ENCODE measurements at regions not wholly inside any gene's neighbourhood (a gene's known extent, or its start where the extent isn't known, plus 50 kb on each side); places are given as distances from the start of the nearest gene placed in this dataset.

DNA sequence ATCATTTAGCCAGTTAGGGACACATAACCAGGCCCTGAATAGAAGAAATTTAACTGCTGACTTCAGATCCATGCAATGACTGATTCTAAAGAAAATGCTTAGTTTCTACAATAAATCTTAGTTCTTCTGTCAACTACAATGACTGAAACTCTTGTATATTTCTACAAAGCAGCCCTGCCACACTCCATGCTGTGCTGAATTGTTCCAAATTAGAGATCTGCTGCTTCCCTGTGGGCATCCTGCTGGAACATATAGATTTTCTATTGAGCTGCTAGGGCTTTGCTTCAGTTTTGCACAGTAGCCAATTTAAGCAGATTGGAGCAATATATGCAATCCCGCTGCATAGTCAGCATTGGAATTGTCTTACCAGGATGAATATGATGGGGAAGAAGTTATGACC, 312.8 kb upstream of the SMIM31 start:
- no peak for DNase-seq

DNA sequence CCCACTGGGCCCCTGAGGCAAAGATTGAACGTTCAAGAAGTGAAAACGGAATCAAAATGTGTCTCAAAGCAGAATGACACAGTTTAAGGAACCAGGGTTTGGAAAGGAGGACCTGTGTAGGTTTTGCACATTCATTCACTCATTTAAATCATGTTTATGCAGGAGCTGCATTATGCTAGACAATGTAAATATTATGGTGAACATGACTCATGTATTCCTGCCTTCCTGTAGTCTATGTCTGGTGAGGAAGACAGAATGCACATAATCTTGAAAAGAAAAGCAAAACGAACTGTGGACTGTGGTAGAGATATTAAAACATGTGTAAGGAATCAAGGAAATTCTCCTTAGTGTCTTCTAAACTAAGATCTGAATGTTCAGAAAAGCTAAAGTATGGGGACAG, 311.8 kb upstream of the SMIM31 start:
- DNase-seq, result no peak

DNA sequence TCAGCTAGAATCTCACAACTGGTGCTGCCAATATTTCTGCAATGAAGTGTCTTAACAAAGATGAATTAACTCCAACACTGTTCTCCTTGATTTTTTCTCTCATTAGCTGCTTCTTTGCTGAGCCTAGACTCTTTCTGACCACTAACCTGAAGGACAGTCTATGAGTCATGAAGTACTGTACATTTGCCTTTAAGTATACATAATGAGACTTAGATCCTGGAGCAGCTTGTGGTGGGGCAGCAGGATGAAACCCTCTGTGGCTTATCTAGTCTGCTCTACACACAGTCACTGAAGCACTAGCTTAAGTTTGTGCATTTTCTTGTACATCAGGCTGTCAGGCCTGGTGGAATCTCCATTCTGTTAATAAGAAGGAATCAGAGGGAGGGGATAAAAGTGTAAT, 307.4 kb upstream of the SMIM31 start:
- DNase-seq, result no peak

DNA sequence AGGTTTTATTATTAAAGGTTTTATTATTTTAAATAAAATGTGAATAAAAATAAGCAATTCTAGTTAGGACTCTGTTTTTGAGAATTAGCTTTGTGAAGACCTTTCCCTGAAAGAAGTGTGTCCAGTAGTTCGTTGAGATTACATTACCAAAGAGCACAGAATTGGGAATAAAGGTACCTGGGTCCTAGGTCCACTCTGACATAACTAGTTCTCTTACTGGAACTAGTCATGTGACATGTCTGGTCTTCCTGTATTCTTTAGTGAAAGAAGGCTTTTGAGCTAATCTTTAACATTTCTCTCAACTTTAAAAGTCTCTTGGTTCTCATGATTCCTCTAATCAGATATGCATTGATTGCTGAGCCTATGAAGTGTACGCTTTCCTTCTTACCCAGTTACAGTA, 292.0 kb upstream of the SMIM31 start:
- DNase-seq, result no peak

DNA sequence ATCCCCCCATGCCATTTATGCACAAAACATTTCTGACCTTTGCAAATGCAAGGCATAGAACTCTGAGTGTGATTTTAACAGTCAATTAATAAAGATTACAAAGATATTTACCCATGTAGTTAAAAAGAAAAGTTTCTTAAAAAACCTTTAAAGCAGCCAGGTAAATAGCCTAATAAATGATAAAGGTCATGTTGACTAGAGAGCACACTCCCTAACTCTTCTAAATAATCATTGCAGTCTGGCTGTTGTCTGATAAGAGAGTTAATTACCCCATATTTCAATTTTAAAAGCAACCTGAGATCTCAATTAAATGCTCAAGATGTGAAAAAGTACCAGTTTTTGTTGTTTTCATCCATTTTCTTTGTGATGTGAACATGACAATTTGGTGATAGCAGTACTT, 291.5 kb upstream of the SMIM31 start:
- DNase-seq, result no peak

DNA sequence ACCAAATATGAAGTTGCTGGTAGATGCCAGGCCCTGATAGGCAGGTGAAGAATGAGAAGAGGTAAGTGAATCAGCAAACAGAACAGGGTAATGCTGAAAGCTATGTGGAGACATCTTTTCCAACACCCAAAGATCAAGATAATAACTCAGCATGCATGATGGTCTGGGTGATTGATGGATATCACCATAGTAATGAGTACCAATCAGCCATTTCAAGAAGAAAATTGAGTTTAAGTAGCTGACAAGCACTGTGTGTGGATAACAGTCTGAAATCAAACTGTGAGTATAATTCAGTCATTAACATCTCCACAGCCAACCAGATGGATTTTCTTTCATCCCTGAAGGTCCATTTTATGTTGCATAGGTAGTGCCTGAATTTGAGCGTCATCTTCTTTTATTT, 289.6 kb upstream of the SMIM31 start:
- DNase-seq, result no peak

DNA sequence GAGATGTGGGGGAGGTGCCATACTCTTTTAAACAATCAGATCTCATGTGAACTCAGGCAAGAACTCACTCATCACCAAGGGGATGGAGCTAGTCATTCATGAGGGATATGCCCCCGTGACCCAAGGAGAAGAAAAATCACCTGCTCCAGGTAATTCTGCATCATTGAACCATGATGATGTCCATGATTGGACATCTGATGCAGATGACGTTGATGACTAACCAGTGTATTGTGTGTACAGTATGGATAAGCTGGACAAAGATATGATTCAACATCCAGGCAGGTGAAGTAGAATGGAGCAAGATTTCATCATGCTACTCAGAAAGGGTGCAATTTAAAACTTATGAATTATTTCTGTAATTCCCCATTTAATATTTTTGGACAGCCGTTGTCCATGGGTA, 286.4 kb upstream of the SMIM31 start:
- DNase-seq, result no peak

DNA sequence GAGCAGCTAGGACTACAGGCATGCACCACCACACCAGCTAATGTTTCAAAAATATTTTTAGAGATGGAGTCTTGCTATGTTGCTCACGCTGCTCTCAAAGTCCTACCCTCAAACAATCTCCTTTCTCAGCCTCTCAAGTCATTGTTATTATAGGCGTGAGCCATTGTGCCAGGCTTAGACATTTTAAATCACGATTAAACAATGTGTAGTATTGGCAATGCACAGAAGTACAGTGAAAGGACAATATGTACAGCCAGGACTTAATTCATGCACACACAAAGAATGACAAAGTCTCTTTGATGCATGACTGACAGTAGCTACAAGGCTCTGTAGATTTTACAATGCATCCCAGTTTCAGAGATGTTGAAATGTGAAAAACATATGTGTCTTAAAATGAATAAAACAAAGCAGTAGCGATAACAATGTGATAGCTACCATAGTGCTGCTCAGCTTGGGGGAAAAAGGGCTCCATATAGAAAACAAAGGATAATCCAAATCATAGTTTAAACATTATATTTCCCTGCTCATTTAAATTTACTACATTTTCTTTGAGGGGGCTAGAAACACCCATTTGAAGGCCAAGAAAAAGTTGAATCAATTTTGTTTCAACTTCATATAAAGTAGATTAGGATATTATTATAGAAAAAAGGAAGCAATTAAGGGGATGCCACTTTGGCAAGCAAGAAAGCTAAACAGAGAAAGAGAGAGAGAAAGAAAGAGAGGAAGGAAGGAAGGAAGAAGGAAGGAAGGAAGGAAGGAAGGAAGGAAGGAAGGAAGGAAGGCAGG, 272.4 kb upstream of the SMIM31 start:
- no peak for DNase-seq

DNA sequence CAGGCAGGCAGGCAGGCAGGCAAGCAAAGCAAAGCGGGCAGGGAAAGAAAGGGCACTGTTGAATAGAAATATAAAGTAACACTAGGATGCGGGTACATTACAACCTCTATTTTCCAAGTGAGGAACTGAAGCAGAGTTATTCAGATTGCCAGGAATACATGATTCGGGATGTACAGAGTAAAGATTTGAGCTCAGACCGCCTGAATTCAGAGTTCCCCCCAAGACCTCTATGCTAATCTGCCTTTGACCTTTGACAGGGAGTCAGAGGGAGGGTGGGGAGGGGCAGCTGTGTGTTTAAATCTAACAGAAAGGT, 271.9 kb upstream of the SMIM31 start:
- no peak for DNase-seq

DNA sequence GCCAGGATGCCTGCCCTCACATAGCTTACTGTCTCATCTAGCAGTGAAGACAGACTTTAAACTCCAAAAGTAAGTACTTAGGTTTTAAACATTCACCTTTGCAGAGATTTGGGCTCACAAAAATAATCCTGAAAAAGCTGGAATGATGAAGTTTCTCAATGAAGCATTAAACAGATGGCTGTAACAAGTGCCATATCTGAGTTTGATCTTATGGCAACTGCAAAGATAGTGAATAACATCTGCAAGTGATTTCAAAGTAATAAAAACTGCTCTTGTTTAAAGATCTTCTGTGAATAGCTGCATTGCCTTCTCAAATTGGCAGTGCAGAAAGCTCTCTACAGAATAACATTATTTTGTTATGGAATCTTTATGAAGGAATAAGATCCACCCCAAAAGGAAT, 271.2 kb upstream of the SMIM31 start:
- no peak for DNase-seq

DNA sequence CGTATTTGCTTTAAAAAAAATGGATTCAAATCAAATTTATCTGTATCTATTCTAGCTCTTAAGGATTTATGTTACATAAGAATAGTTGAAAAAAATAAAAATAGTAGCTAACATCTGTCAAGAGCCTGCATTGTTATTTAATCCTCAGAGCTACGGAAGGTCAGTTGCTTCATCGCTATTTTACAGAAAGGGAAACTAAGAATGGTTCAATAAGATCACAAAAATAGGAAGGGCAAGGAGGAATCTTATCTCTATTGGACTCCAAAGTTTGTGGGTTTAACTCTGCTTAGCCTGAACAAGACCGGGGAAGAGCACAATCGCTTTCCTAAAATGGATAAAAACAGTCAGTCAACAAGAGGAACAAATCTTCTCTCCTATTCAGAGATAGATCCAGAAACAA, 270.2 kb upstream of the SMIM31 start:
- DNase-seq, result no peak

DNA sequence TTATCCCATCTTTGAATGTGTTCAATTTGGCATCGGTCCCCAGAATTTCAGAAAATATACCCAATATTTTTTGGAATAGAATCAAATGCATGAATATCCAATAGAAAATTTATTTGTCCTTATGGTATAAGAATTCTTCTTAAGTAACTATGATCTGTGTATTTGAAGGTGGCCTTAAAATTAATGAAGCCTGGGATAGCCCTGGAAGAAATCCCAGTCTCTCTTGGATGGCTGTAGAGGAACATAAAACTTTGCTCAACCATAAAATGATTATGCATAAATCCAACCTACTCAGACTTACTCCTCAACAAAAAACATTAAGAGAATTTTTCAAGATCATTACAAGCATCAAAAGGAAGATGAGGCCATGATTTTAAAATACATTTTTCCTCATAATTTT, 269.4 kb upstream of the SMIM31 start:
- DNase-seq, result no peak

DNA sequence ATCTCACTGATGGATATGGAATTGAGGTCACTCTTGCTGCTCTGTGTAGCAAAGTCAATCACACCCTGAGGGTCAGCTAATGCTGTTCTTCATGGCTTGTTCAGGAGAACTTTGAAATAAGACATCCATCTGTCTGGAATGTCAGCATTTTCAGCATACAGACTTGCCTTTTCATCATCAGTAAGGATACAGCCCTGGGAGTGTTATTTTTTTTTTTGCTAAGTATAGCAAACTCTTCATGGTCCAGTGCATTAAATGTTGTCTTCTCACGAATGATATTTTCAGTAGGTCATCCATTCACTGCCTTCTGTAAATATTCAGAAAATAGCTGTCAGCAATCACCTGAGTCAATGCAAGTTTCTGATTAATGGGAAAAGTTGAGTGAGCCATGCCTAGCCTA, 268.8 kb upstream of the SMIM31 start:
- no peak for DNase-seq

DNA sequence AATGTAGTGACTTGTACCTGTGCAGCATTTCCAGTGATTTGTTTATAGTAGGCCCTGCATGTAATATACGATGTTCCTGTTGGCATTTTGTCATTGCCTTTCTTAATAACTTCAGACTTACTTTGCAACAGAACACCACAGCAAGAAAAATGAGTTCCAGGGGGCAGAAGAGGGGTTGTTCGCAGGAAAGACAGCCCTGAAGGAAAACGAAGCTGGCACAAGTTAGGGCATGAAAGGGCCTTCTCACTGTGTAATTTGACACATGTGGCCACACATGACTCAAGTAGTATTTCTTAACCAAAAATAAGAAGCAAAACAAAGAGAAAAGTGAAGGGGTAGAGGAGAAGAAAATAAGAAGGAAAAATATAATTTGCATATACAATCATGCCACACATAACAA, 265.8 kb upstream of the SMIM31 start:
- no peak for DNase-seq

DNA sequence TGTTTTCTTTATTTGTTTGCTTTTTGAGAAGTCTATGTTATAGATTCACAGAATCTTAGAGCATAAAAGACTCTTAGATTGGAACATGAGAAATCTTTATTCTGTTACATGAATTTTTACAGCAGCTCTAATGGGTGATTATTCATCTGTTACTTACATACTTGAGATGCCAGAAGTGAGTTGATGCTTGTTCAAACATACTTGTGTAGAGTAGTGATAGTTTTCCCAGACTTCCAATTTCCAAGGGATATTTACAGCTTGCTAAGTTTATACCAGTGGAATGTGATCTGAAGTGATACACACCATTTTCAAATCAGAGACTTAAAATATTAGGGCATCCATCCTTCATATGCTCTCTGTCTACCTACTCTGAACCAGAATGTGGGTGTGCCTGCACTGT, 252.9 kb upstream of the SMIM31 start:
- no peak for DNase-seq

DNA sequence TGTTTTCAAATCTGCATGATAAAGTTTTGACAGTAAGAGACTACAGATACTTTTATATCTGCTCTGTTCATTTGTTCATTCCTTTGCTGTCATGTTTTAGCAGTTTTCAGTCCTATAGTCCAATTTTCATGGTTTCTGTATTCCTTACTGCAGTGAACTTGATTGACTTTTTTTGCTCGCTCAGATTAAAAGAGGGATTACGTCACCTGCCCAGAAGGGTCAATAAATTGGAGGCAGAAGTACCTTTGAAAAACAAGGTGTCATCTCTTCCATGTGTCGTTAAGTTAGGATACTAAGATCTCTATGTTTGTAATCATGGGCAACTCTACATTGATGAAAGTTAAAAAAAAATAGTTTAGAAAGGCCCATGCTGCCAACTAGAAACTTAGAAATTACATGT, 250.1 kb upstream of the SMIM31 start:
- no peak for DNase-seq

DNA sequence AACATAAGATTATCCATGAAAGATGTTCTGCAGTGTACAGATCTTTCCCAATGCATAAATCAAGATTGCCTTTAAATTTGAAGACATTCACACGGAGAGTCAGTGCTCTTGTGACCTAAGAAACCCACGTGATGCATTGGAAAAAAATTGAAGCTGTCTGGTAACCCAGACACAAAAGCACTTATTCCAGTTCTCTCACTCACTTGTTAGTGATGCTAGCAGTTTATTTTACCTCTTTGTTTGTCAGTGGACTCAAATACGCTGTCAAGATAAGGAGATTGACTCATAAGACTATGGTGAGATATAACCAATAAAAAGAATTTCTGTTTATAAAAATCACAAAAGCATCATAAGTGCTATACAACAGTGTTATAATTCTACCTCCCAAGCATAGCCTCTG, 245.8 kb upstream of the SMIM31 start:
- no peak for DNase-seq

DNA sequence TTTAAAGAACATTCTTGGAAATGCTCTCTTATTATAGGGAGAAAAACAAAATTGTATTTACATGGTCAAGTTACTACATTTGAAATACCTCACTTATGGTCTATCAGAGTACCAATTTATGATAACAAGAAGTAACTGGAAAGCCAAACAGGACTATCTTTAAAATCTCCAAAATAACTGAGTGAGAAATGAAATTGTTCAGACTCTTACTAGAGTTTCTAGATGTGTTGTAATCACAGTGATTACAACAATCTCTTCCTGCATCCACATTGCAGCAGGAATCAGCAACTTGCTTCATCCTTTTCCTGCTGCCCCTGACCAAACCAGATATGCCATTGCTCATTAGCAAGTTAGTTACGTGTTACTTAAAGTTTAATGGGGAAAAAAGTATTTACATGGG, 245.2 kb upstream of the SMIM31 start:
- no peak for DNase-seq

DNA sequence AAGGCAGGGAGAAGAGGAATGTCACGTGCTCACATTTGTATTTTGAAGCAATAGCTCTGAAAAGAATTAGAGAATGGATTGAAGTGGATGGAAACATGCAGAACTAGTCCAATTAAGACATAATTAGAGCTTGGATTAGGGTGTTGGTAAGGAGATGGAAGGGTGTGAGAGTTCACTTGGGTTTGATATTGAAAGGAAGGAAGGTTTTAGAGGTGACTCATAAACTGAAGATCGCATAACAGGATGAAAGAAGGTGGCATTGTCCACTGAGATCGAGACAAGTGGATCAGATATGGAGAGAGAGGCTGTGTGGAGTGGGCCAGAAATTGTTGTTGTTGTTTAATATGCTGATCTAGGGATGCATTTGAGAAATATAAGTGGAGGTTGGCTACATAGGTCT, 244.0 kb upstream of the SMIM31 start:
- DNase-seq, result no peak

DNA sequence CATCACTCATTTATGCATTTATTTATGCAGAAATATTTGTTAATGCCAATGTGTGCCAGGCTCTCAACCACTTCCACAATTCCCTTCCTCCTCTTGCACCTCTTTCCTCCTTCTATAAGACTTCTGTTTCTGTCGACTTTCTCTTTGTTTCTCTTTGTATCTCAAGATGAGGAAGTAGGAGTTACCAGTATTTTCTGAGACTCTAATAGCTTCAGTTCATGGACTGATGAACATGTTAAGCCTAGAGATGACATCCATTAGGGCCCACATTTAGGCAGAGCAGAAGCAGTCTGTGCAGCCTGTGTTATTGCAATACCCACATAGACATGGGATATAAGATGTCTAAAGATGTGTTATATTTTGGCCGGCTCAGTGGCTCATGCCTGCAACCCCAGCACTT, 241.8 kb upstream of the SMIM31 start:
- DNase-seq, result no peak

DNA sequence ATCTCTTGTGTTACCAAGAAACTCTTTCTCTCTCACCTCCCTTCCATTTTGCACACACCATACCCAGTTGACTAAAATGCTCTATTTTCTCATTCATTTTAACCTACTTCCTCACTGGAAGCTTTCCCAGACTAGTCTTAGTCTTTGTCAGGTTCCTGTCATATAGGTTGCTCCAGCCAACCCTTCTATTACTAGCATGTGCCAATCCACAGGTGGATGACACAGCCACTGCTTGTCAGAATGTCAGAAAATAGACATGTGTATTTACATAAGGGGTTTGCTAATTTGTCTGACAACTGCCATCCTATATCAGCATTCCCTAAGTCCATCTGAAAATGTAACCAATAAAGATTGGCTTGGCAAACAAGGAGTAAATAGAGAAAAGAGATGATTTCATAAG, 239.2 kb upstream of the SMIM31 start:
- no peak for DNase-seq

DNA sequence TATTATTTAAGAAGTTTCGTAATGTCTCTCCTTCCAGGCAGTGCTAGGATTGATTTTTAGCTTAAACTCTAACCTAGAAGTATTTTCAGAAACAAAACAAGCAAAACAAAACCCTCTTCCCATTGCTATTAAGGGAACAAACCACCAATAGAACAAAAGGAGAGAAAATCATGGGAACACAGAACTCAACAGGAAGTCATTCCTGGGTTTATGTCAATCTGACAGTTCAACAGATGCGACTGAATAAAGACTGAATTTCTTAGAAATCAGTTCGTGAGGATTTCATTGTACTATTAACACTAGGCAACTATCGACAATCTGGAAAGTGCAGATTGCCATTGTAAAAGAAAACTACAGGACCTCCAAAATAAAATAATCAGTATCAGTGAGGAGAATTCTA, 229.1 kb upstream of the SMIM31 start:
- DNase-seq, result no peak

DNA sequence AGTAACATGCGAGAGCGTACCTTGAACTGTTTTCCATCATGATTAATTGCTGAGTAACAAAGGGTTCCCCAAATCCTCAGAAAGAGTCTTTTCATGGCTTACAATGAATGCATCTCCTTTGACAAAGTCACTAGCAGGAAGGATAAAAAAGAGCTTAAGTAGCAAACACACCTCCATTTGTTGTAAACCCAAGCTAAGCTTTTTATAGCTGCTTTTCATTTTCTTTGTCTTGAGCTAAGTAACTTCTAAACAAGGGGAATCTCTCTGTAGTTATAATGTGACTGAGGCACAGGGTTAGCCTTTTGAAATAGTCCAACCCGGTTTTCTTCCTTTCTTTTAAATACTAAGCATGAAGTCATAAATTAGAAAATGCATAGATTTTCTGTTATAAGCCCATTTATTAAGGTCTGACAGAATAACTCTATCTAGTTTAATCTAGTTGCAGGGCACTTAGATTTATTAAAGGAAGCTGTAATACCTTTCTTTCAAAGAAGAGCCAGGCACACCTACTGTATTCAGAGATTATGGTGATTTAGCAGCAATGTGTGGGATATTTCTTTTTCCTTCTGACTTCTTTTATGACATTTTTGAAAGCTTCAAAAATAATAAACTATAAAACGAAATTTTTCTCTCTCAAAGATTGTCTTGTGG, 226.9 kb upstream of the SMIM31 start:
- DNase-seq, result no peak

DNA sequence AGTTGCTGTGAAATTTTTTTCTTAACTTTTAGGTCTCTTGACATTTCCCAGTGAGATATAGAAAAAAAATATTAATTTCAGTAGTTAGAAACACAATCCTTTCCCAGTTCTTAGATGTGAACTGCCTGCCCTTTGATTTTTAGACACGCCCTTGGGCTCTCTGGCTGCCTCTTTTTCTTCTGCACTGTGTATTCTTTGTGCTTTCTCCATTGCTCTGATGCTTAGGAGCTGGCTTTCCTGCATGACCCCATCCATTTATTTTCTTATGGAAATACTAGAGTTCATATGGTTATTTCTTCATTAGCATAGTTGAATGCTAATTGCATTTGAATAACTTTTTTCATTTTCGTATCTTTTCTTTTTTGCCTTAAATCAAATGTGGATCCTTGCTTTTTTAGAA, 224.9 kb upstream of the SMIM31 start:
- no peak for DNase-seq

DNA sequence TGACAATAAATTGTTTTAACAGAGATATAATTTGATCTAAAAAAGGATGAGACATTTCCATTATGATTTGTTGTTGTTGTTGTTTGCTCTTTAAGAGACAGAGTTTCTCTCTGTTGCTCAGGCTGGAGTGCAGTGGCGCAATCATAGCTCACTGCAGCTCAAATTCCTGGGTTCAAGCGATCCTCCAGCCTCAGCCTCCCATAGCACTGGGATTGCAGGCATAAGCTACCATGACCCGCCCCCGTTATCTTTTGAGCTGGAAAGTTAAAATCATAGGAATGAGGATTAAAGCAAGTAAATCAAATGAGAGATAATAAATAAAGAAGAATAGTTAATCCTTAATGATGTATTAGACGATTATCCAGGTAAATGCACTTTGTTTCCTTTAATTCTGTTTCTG, 224.4 kb upstream of the SMIM31 start:
- no peak for DNase-seq

All from right forelimb (tissue), 1 donor.